ENCODE measurements at regions not wholly inside any gene's neighbourhood (a gene's known extent, or its start where the extent isn't known, plus 50 kb on each side); places are given as distances from the start of the nearest gene placed in this dataset.

DNA sequence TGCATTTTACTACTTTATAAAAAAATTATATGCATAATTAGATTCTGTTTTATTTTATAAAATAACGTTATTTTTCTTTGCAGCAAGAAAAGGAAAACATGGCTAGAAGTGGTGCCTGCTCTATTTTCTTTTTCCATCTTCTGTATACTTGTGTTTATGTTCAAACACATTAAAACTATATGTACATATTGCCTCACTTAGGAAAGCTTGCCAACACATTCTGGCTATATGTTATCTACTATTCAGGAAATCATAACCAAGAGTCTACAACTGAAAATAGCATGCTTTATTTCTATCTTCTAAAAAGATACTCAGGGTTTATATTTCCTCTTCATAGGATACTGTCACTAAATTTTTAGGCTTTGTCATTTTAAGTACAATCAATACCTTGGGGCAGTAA is 90.2 kb upstream of the KCNMB2 start:
- in situ Hi-C loops (cut with HindIII; ENCODE audit: low pct_unique_long_range_greater_than_20kb, low sequenced_read_pairs): no loop called here

DNA sequence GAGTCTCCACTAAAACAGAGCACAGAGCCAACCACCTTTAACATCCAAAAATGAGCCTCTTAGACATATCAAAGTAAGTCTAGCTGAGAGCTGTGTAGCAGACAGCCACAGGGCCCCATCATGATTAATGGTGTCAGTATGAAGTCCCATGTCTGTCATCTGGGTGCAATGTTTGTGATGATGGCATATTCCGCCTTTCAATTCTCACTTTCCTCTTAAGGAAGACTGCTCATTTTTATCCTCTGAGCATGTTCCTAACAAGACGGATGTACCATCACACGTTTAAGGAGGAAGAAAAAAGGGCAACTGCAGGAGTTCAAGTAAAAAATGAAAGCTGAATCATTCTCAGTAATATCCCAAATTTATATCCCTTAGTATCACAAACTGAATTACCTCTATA is 85.8 kb upstream of the KCNMB2 start:
- DNase-seq (ENCODE audit: low read depth): no peak
- in situ Hi-C loops (cut with HindIII; ENCODE audit: low pct_unique_long_range_greater_than_20kb, low sequenced_read_pairs): no loop called here

More for the DNA sequence above, 90.2 kb upstream of the KCNMB2 start:
- DNase-seq (ENCODE audit: low read depth): no peak

DNA sequence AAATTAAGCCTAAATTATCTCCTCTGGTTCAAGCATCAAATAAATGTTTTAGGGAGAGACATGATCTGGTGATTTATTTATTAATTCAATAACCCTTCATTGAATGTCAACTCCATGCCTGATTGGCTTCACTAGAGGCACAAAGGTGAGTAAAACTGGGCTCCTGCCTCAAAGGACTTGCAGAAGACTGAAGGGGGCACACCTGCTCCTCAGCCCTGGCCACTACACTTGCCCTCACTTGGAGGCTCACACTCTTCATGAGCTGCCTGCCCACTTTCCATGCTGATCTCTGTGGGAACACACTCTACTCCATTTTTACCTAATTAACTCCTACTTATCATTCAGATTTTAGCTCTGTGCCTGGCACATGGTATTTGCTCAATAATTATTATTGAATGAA is 84.4 kb upstream of the KCNMB2 start:
- in situ Hi-C loops (cut with HindIII; ENCODE audit: low pct_unique_long_range_greater_than_20kb, low sequenced_read_pairs): no loop called here

DNA sequence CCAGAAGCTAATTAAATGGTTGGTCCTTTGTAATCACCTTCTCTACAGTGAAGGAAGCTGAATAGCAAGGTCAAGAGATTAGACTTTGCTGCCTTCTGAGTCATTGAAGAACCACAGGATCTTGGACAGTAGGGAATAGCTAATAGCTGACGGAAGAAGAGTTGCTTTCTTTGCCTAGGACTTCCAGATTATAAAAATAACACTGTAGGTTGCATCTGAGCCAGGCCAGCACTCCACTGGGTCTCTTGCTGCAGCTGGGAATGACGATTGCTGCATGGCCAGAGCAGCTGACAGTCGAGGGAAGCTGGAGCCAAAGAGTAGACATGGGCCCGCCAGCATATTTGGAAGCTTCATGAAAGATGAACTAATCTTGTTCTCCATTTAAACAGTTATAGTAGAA is 81.5 kb upstream of the KCNMB2 start:
- in situ Hi-C loops (cut with HindIII; ENCODE audit: low pct_unique_long_range_greater_than_20kb, low sequenced_read_pairs): no loop called here
- no peak for DNase-seq (ENCODE audit: low read depth)

More for the DNA sequence above, 84.4 kb upstream of the KCNMB2 start:
- DNase-seq (ENCODE audit: low read depth): no peak

DNA sequence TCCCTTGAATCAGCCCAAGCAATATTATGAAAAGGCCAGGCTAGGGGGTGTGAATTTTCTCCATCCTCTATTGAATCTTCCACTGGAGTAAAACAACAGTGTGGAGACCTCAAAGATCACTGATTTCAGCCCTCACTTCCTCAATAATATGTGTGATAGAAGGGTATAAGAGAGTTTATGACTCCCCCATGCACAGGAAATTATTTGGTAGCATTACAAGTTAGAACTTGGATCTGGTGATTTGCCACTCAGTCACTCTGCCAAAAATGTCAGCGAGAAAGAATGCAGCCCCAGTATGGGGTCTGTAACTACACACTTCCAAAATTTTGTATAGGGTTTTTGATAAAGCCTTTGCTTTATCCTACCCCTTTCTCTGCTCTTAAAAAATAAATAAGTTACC is 81.0 kb upstream of the KCNMB2 start:
- in situ Hi-C loops (cut with HindIII; ENCODE audit: low pct_unique_long_range_greater_than_20kb, low sequenced_read_pairs): no loop called here
- no peak for DNase-seq (ENCODE audit: low read depth)

DNA sequence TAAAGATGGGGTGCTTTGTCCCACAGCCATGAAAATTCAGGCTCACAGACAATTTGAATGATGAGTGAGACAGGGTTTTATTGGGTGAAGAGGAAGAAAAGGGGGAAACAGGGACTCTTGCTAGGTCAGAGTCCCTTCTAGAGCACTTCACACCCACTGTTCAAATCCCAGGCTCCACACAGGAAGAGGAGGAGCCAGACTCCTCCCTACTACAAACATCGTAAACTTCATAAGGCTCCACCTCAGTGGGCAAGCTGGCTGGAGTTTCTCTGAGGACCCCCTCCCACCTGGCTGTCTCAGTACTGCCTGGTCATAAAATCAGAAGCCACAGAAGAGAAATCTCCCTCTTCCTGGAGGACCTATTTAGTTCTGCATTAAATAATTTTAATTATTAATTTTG is 80.3 kb upstream of the KCNMB2 start:
- in situ Hi-C loops (cut with HindIII; ENCODE audit: low pct_unique_long_range_greater_than_20kb, low sequenced_read_pairs): no loop called here
- no peak for DNase-seq (ENCODE audit: low read depth)

DNA sequence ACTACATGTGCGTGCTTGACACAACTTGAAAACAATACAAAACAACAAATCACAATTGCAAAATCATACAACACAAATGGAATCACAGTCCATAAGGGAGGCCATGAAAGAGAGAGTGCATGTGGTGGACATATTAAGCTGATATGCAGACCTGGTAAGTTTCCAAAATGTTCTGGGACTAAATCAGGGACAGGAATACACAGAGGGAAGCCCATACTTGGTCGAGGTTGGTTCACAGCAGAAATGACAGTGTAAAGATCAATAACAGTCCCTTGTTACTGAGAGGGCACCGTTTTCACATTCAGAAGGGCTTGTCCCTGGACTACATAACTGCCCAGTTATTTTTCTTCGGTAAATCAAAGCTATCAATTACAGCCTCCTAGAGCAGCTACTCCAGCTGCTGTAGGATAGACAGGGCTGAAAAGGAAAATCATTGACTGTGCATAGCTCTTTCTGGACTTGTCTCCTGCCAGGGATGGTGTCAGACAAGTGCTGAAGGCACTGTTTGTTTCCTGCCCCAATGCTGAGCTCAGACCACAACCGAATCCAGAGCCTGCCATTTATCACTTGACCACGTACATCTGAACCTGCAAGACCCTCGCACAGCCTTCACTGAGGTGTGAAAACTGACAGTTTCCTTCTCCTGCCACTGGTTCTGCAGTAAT is 79.5 kb upstream of the KCNMB2 start:
- in situ Hi-C loops (cut with HindIII; ENCODE audit: low pct_unique_long_range_greater_than_20kb, low sequenced_read_pairs): no loop called here
- DNase-seq (ENCODE audit: low read depth): no peak

DNA sequence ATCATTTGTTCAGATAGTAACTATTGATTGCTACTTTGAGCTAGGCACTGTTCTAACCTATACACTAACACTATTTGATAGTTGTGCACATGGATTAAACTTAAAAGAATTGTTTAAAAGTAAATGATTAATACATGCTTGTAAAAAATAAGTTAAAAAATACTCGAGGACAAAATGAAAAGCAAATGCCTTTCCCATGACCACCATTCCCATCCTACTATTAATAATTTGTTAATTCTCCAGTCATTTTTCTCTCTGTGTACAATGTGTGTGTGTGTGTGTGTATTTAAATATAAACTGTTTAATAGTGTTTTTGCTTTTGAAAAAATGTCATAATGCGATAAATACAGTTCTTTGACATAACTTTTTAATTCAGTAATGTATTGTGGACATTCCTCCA is 78.7 kb upstream of the KCNMB2 start:
- DNase-seq (ENCODE audit: low read depth): no peak
- in situ Hi-C loops (cut with HindIII; ENCODE audit: low pct_unique_long_range_greater_than_20kb, low sequenced_read_pairs): no loop called here

DNA sequence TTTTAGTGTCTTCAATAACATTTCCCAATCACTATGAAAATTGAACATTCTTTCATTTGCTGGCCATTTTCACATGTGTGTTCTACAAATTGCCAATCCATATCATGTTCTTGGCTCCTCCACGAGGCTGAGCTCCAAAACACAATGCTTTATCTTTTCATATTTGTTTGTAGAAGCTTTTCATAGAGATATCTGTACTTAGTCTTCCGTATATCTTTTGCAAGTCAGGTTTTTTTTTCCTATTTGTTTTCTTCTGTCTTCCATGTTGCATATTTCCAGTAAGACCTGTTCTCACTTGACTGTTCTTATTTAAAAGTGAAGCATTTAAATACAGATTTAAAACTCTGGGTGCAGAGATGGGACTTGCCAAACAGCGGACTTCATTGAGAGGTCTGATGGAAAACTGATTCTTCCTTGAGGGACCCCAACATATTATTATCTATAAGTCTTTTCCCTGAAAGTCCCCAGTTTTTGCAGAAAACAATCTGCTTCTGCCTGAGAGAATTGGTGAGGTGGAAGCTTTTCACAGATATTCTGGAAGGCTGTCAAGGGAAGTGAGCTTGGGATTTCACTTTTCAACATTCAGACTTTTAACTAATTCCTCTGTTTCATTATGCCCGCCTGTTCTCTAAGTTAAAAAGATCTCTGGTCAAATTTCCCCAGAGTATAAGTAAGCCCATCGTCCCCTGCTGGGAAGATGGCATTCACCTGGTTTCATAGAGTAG is 77.8 kb upstream of the KCNMB2 start:
- in situ Hi-C loops (cut with HindIII; ENCODE audit: low pct_unique_long_range_greater_than_20kb, low sequenced_read_pairs): no loop called here
- DNase-seq (ENCODE audit: low read depth): no peak

DNA sequence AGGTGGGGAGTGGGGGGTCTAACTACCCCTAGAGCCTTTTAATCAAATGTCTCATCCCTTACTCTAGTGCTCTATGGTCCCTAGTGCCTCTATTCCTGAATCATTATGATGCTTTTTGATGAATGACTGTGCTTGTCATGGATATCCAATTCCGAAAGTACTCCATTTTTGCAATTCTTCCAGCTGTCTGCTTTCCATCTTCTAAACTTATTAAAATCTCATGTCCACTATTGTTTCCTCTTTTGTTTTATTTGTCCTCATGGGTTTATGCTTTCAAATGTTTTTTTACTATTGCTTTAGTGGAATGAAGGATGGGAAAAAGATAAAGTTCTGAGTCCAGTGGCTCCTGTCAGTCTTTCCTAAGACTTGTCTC is 77.2 kb upstream of the KCNMB2 start:
- DNase-seq (ENCODE audit: low read depth): no peak
- in situ Hi-C loops (cut with HindIII; ENCODE audit: low pct_unique_long_range_greater_than_20kb, low sequenced_read_pairs): no loop called here

DNA sequence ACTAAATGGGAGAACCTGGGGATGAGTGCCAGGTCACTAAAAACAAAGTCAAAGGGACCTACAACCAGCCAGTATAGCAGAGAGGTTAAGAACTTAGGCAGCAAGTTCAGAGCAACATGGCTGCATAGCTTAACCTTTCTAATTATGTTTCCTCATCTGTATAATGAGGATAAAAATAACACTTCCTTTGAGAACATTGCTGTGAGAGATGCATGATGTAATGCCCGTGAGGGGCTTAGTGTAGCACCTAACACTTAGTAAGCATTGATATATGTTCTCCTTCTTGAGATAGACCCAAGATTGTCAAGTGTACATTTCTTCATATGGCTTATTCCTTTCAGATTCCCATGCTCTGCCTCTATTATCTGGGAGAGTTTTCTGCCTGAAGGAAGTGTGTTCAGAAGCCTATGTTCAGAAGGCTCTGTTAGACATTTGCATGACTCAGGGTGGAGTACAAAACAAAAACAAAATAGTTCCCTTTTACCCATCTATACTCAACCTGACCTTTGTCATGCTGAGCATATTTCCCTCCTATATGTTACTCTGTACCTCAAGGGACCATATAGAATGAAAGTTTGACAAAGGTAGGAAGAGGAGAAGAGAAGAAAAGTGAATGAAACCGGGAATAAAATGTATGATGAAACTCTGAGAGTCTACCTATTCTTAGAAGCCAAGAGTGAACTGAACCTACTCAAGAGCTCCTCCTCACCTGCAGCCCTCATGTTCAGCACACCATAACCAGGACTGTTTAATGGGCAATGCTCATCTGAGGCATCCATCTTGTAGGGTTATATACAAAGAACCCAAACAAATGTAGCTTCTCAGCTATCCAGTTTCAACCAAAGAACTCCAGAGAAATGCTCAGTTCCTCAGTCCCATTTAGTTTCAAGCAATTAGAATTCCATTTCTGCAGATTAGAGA is 70.7 kb upstream of the KCNMB2 start:
- no peak for DNase-seq (ENCODE audit: low read depth)

DNA sequence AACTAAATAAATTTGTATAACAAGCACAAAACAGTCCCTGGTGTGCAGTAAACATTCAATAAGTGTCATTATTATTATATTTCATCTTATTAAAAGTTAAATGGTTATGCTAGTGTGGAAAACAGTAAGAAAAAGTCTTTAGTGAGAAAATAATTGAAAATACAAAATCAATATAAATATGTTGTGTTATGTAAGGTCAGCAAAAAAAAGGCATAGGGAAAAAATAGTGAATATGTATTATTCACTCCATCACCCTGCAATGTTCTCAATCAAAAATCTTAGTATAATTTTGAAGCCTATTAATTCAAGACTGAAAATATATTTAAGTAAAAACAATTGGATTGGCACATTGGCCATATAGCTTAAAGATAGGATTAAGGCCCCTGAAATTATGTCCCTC is 63.3 kb upstream of the KCNMB2 start:
- in situ Hi-C loops (cut with HindIII; ENCODE audit: low pct_unique_long_range_greater_than_20kb, low sequenced_read_pairs): no loop called here
- no peak for DNase-seq (ENCODE audit: low read depth)

More for the DNA sequence above, 70.7 kb upstream of the KCNMB2 start:
- in situ Hi-C loops (cut with HindIII; ENCODE audit: low pct_unique_long_range_greater_than_20kb, low sequenced_read_pairs): no loop called here

DNA sequence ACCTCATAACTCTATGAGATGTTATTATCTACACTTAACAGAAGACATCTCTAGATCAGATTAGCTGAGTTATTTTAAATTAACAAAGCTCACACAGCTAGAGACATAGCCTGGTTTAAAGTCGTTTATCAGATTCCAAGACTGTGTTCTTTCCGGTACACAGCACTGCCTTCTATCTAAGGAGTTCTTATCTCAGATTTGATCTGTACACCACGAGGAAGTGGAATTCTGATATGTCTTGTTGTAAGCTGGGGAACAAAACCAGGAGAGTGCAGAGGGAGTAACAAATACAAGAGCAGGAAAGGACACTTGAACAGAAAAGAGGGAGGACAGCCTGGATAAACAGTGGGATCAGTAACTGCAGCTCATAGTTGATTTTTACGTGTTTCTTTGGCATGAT is 61.7 kb upstream of the KCNMB2 start:
- no peak for DNase-seq (ENCODE audit: low read depth)
- in situ Hi-C loops (cut with HindIII; ENCODE audit: low pct_unique_long_range_greater_than_20kb, low sequenced_read_pairs): no loop called here

DNA sequence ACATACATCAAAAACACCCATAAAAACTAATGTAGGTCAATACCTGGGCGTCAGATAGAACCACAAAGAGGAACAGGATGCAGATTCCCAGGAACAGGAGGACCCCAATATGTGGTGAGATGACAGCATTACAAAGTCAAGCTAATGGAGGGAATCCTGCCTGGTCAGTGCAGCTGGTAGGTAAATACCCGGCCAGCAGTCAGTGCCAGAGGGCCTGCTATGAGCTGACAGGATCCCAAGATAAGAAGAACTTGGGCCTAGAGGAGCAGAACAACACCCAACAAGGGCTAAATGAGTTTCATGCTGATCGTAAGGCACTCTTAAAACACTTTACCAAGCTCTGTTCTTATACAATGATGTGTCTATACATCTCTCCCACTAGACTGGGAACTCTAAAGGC is 61.2 kb upstream of the KCNMB2 start:
- no peak for DNase-seq (ENCODE audit: low read depth)
- in situ Hi-C loops (cut with HindIII; ENCODE audit: low pct_unique_long_range_greater_than_20kb, low sequenced_read_pairs): no loop called here

DNA sequence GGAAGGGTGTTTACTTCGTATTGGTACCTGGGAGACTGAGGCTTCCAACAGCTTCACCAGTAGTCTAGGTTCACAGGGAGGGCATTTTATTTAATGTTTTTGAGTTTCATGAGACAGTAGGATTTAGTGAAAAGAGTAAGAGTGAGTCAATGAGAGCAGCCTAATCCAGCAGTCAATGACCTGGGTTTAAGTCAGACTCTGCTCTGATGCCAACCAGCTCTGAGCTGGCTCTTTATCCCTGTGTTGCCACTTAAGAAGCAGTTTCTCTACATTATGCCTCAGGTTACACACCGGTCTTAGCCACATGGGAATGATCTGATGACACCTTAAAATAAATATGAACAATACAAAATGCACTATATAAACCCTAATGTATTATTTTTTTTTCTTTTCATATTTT is 59.4 kb upstream of the KCNMB2 start:
- DNase-seq (ENCODE audit: low read depth): no peak
- in situ Hi-C loops (cut with HindIII; ENCODE audit: low pct_unique_long_range_greater_than_20kb, low sequenced_read_pairs): no loop called here

DNA sequence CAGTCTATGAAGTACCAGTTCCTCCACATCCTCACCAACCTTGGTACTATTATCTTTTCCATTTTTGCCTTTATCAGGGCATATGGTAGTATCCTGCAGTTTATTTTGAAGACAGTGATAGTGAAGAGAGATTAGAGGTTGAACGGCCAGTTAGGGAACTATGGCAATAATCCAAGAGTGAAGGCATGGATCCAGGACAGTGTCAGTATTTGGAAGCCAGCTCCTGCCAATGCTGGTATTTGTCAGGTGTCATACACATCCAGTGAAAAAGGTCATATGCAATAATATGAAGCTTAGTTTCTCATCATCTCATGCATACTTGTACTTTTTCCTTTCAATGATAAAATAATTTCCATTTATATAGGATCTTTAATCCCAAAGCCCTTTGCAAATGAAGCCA is 56.8 kb upstream of the KCNMB2 start:
- DNase-seq (ENCODE audit: low read depth): no peak
- in situ Hi-C loops (cut with HindIII; ENCODE audit: low pct_unique_long_range_greater_than_20kb, low sequenced_read_pairs): no loop called here

DNA sequence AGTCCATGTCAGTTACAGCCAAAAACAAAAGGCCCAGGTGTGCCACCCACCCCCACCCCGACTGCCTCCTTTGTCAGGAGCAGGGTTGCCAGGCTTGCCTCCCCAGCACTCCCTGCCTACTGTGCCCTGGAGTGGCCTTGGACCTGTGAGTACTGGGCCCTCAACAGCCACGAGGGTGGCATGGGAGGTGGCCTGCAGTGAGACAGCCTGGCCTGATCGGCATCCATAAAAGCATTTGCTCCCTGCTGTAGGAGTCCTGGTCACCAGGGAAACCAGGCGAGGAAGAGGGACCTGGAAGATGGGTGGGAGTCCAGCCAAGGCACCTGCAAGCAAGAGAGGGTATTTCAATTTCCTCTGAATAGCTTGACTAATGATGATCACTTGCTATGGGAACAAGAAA is 56.4 kb upstream of the KCNMB2 start:
- in situ Hi-C loops (cut with HindIII; ENCODE audit: low pct_unique_long_range_greater_than_20kb, low sequenced_read_pairs): no loop called here
- no peak for DNase-seq (ENCODE audit: low read depth)

DNA sequence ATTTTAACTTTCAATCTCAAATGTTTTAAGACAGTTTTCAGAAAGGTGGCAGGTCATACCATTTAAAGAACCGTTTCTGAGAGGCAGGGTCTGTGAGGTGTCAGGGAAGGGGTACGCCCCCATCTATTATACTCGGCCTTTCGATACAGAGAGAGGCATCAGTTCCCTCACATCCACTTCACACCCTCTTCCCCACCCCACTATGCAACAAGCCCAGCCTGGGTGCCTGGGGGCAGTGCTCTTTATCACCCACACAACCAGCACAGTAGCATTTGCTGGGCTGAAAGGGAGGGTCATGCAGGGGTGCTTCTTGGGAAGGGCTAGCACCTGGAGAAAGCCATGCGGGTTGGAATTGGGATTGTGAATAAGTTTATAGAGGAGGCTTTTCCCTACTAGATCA is 56.0 kb upstream of the KCNMB2 start:
- no peak for DNase-seq (ENCODE audit: low read depth)
- in situ Hi-C loops (cut with HindIII; ENCODE audit: low pct_unique_long_range_greater_than_20kb, low sequenced_read_pairs): no loop called here

DNA sequence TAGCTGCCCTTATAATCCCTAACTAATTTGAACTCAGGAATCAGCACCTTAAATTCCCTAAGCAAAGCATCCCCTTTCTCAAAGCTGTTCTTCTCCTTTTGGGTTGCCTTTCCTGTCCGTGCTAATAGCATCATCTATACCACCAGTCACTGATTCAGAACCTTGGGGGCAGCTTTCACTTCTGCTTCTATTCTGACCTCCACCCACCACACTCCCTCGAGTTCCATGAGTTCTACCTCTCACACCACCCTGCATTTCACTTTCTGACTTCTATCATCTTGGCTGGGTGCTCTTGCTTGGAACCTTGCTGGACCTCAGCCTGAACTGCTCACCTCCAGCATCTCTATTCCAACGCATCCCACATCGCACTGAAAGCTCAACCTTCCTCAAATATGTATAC is 55.4 kb upstream of the KCNMB2 start:
- in situ Hi-C loops (cut with HindIII; ENCODE audit: low pct_unique_long_range_greater_than_20kb, low sequenced_read_pairs): no loop called here
- no peak for DNase-seq (ENCODE audit: low read depth)

All from Caki2 (cell line).